ENCODE measurements at regions not wholly inside any gene's neighbourhood (a gene's known extent, or its start where the extent isn't known, plus 50 kb on each side); places are given as distances from the start of the nearest gene placed in this dataset.

DNA sequence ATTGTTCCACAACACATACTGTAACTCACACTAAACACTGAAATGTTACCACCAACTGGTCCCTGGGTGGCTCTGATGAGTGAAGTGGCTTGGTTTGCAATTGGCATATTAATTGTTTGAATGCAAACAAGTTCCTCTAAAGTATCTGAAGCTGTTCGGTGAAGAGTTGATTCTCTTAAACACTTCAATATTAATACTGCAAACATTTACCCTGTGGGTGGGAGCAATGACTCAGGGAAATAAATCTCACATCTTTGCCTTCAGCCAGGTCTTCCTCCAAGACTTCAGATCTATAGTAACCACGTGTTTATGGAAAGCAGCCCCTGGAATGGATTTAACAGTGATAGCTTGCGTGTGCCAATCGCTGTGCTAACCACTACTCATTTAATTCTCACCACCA is 176.0 kb downstream of the MAFB start:
- H3K4me3 ChIP-seq (ENCODE audit: insufficient read depth, low read length, poor library complexity, severe bottlenecking): no peak overlapping the region
- no peaks in the 10 kb centered on the region for H3K36me3 ChIP-seq (ENCODE audit: low read length)
- H3K9me2 ChIP-seq (replicated peaks; ENCODE audit: insufficient read depth, low read length): no peaks in the 10 kb centered on the region
- no peak overlapping the region for H2AFZ ChIP-seq (ENCODE audit: low read depth, low read length, severe bottlenecking)
- no peak overlapping the region for H3K9ac ChIP-seq (ENCODE audit: low read length)
- TF ChIP-seq EZH2phosphoT487 (conservative IDR thresholded peaks at IDR 0.05; ENCODE audit: low read length) (no peak), CTCF (IDR thresholded peaks at IDR 0.05; ENCODE audit: insufficient read depth, low read length, poor library complexity, severe bottlenecking) (no peak)
- H3F3A ChIP-seq (ENCODE audit: insufficient read depth): no peaks in the 10 kb centered on the region
- no peaks in the 10 kb centered on the region for H4K20me1 ChIP-seq (ENCODE audit: low read depth, low read length)
- no peaks in the 10 kb centered on the region for H3K79me2 ChIP-seq (ENCODE audit: insufficient read depth, low read length)
- H3K27me3 ChIP-seq (ENCODE audit: low read length): no peaks in the 10 kb centered on the region
- H3K9me3 ChIP-seq (ENCODE audit: insufficient read depth, low read length): no peaks in the 10 kb centered on the region
- no peak overlapping the region for H3K4me2 ChIP-seq (ENCODE audit: low read depth, low read length, poor library complexity, severe bottlenecking)
- no peak overlapping the region for H3K27ac ChIP-seq (ENCODE audit: low read depth, low read length)

- no peaks in the 10 kb centered on the region for H3K27me3 ChIP-seq (ENCODE audit: low read length)
- H2AFZ ChIP-seq (ENCODE audit: low read depth, low read length, severe bottlenecking): no peak overlapping the region
- H3K9me3 ChIP-seq (ENCODE audit: insufficient read depth, low read length): no peaks in the 10 kb centered on the region
- H3K9me2 ChIP-seq (replicated peaks; ENCODE audit: insufficient read depth, low read length): no peaks in the 10 kb centered on the region
- H3K4me3 ChIP-seq (ENCODE audit: insufficient read depth, low read length, poor library complexity, severe bottlenecking): no peak overlapping the region
- no peak overlapping the region for H3K4me2 ChIP-seq (ENCODE audit: low read depth, low read length, poor library complexity, severe bottlenecking)
- H4K20me1 ChIP-seq (ENCODE audit: low read depth, low read length): no peaks in the 10 kb centered on the region
- H3K9ac ChIP-seq (ENCODE audit: low read length): no peak overlapping the region
- no peaks in the 10 kb centered on the region for H3K79me2 ChIP-seq (ENCODE audit: insufficient read depth, low read length)
- no peak overlapping the region for H3K27ac ChIP-seq (ENCODE audit: low read depth, low read length)
- TF ChIP-seq EZH2phosphoT487 (conservative IDR thresholded peaks at IDR 0.05; ENCODE audit: low read length) (no peak), CTCF (IDR thresholded peaks at IDR 0.05; ENCODE audit: insufficient read depth, low read length, poor library complexity, severe bottlenecking) (no peak)
- H3K36me3 ChIP-seq (ENCODE audit: low read length): no peaks in the 10 kb centered on the region
- H3F3A ChIP-seq (ENCODE audit: insufficient read depth): no peaks in the 10 kb centered on the region
Measured at GRCh38 chr20:40512591-40512990, 176.4 kb downstream of the MAFB start.

DNA sequence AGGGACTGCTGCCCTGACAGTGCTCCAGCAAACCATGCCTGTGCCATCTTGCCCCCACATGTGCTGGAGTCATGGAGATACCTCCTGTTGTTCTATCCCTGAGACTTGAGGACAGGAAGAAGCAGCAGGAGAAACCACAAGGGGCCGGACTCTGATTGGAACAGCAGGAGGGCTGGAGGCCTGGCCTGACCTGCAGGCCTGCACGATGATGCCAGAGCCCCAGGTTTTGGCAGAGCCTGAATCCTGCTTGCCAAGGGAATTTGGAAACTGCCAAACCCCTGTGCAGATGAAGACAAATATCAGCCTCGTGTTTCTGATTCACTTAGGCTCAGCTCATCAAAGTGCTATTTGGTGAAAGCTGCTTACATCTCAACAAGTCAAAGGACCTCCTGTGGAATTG is 177.6 kb downstream of the MAFB start:
- H3K27ac ChIP-seq (ENCODE audit: low read depth, low read length): no peak overlapping the region

More for the DNA sequence above, 177.6 kb downstream of the MAFB start:
- Histone ChIP-seq H3K27me3 (ENCODE audit: low read length) (no peaks in the 10 kb centered on the region), H3F3A (ENCODE audit: insufficient read depth) (no peaks in the 10 kb centered on the region), H3K36me3 (ENCODE audit: low read length) (no peaks in the 10 kb centered on the region), H3K9me2 (replicated peaks; ENCODE audit: insufficient read depth, low read length) (no peaks in the 10 kb centered on the region), H3K4me2 (ENCODE audit: low read depth, low read length, poor library complexity, severe bottlenecking) (no peak overlapping the region), H3K4me3 (ENCODE audit: insufficient read depth, low read length, poor library complexity, severe bottlenecking) (no peak overlapping the region), H4K20me1 (ENCODE audit: low read depth, low read length) (no peaks in the 10 kb centered on the region), H2AFZ (ENCODE audit: low read depth, low read length, severe bottlenecking) (no peak overlapping the region), H3K79me2 (ENCODE audit: insufficient read depth, low read length) (no peaks in the 10 kb centered on the region), H3K9ac (ENCODE audit: low read length) (no peak overlapping the region), H3K9me3 (ENCODE audit: insufficient read depth, low read length) (no peaks in the 10 kb centered on the region)
- TF ChIP-seq EZH2phosphoT487 (conservative IDR thresholded peaks at IDR 0.05; ENCODE audit: low read length) (no peak), CTCF (IDR thresholded peaks at IDR 0.05; ENCODE audit: insufficient read depth, low read length, poor library complexity, severe bottlenecking) (no peak)

Measured in SU-DHL-6 (cell line).